Activated CD4-positive, alpha-beta T cell treated with anti-CD3 and anti-CD28 coated beads, Interleukin-2, Interleukin-4, amounts not matched to agents 100 ng/mL and 50 ng/mL, durations not matched to agents 16 hours and 8 hours (primary cell): ENCODE measurements at regions not wholly inside any gene's neighbourhood (a gene's known extent, or its start where the extent isn't known, plus 50 kb on each side); places are given as distances from the start of the nearest gene placed in this dataset.
A peak's percentile ranks its signal among the peaks of the same experiment; 100 is the strongest.
"Not testable (repeated sequence)": the region's sequence is repeated elsewhere in the genome, so short reads cannot be mapped to it uniquely, and the experiment has no call there.

Experiments
- DNase-seq: peaks from one replicate; pipeline ENCODE4 v3.0.0-alpha.2; 2020; ENCODE audit warnings: low spot score

GRCh38 chr11:42768576-42768975 is 543.2 kb upstream of the API5 start:
- no peak for DNase-seq

- peak; percentile 15 for DNase-seq
Observed at GRCh38 chr11:42770444-42771065, 541.2 kb upstream of the API5 start.

- no peak for DNase-seq
Observed at GRCh38 chr11:42772886-42773285, 538.9 kb upstream of the API5 start.

- no peak for DNase-seq
Observed at GRCh38 chr11:42773729-42774128, 538.1 kb upstream of the API5 start.

- DNase-seq, result no peak
Observed at GRCh38 chr11:42774567-42774966, 537.2 kb upstream of the API5 start.

- no peak for DNase-seq
Observed at GRCh38 chr11:42777776-42778175, 534.0 kb upstream of the API5 start.

- no peak for DNase-seq
Observed at GRCh38 chr11:42778193-42778592, 533.6 kb upstream of the API5 start.

GRCh38 chr11:42779555-42779954 is 532.2 kb upstream of the API5 start:
- DNase-seq, result no peak

- no peak for DNase-seq
Observed at GRCh38 chr11:42786981-42787380, 524.8 kb upstream of the API5 start.

GRCh38 chr11:42795483-42795882 is 516.3 kb upstream of the API5 start:
- DNase-seq, result not testable (repeated sequence)

- no peak for DNase-seq
Observed at GRCh38 chr11:42800041-42800440, 511.8 kb upstream of the API5 start.

- DNase-seq, result no peak
Observed at GRCh38 chr11:42802201-42802899, 509.4 kb upstream of the API5 start.

GRCh38 chr11:42806191-42806590 is 505.6 kb upstream of the API5 start:
- no peak for DNase-seq

GRCh38 chr11:42812361-42812760 is 499.4 kb upstream of the API5 start:
- no peak for DNase-seq

GRCh38 chr11:42812960-42813359 is 498.8 kb upstream of the API5 start:
- no peak for DNase-seq

GRCh38 chr11:42816471-42816870 is 495.3 kb upstream of the API5 start:
- no peak for DNase-seq

- DNase-seq, result no peak
Observed at GRCh38 chr11:42819126-42819525, 492.7 kb upstream of the API5 start.

- not testable (repeated sequence) for DNase-seq
Observed at GRCh38 chr11:42822188-42822587, 489.6 kb upstream of the API5 start.

GRCh38 chr11:42823546-42823945 is 488.2 kb upstream of the API5 start:
- no peak for DNase-seq

- no peak for DNase-seq
Observed at GRCh38 chr11:42824067-42824466, 487.7 kb upstream of the API5 start.

- no peak for DNase-seq
Observed at GRCh38 chr11:42825598-42825997, 486.2 kb upstream of the API5 start.

GRCh38 chr11:42827845-42828244 is 484.0 kb upstream of the API5 start:
- no peak for DNase-seq

- no peak for DNase-seq
Observed at GRCh38 chr11:42837994-42838393, 473.8 kb upstream of the API5 start.
